ENCODE measurements at regions not wholly inside any gene's neighbourhood (a gene's known extent, or its start where the extent isn't known, plus 50 kb on each side); places are given as distances from the start of the nearest gene placed in this dataset.

- DNase-seq (ENCODE audit: low read depth in 1 of 2, low spot score in 2 of 2) (no peak), FAIRE-seq (no peak)
- no peak overlapping the region for H3K4ac ChIP-seq (replicated peaks; ENCODE audit: insufficient read length, low read depth, low read length)
- no peak overlapping the region for H2BK20ac ChIP-seq (ENCODE audit: low read length)
- no peak overlapping the region for H2AFZ ChIP-seq (ENCODE audit: low read length)
- H3K4me3 ChIP-seq (ENCODE audit: extremely low read depth in 1 of 4, insufficient read depth in 2 of 4, low read depth in 3 of 4, low read length in 4 of 4), result no peak overlapping the region
- H3K9me3 ChIP-seq (ENCODE audit: insufficient read depth in 2 of 2, low read depth in 1 of 2, low read length in 1 of 2), result no peaks in the 10 kb centered on the region
- H3K27me3 ChIP-seq (replicated peaks in 1 of 4; ENCODE audit: control insufficient read depth in 3 of 4, extremely low read depth in 1 of 4, insufficient read depth in 3 of 4, low read length in 3 of 4), result no peaks in the 10 kb centered on the region
- H3K18ac ChIP-seq (ENCODE audit: extremely low read depth, low read length), result no peak overlapping the region
- no peak overlapping the region for H4K91ac ChIP-seq (replicated peaks; ENCODE audit: insufficient read length, low read length)
- no peak overlapping the region for H4K8ac ChIP-seq (ENCODE audit: extremely low read depth, insufficient read depth, low read length)
- WGBS, 2 experiments (ENCODE audit: extremely low coverage in 1 of 2, insufficient coverage in 1 of 2, insufficient read length in 1 of 2, insufficient replicate concordance in 2 of 2, low coverage in 1 of 2, low lambda C conversion rate in 2 of 2, missing lambda C conversion rate in 1 of 2), result 74% methylated on average over 1 of the region's 1 CpG; no CpG with 5 or more reads in 1 of the 2 experiments
- no peak overlapping the region for H2AK5ac ChIP-seq (ENCODE audit: low read depth, low read length)
- no peak overlapping the region for H3K23ac ChIP-seq (ENCODE audit: insufficient read length)
- H3K36me3 ChIP-seq (ENCODE audit: control insufficient read depth in 2 of 4, insufficient read depth in 4 of 4, low read length in 3 of 4), result no peaks in the 10 kb centered on the region
- no peak overlapping the region for H4K5ac ChIP-seq (ENCODE audit: insufficient read length, low read depth, low read length)
- H4K20me1 ChIP-seq (replicated peaks in 1 of 2; ENCODE audit: control insufficient read depth in 1 of 2, insufficient read depth in 2 of 2, low read length in 2 of 2), result no peaks in the 10 kb centered on the region
- H2BK15ac ChIP-seq (ENCODE audit: low read length), result no peak overlapping the region
- no peak overlapping the region for H3K27ac ChIP-seq (ENCODE audit: low read depth, low read length)
- no peaks in the 10 kb centered on the region for H3K79me1 ChIP-seq (ENCODE audit: low read depth, low read length)
- no peaks in the 10 kb centered on the region for H3K23me2 ChIP-seq (ENCODE audit: low read depth, low read length)
- no peak overlapping the region for H3K9ac ChIP-seq (replicated peaks in 1 of 4; ENCODE audit: extremely low read depth in 1 of 4, low read depth in 3 of 4, low read length in 3 of 4)
- H3K56ac ChIP-seq (replicated peaks; ENCODE audit: insufficient read length, low read depth, low read length), result no peak overlapping the region
- ChIA-PET CTCF (ENCODE audit: partially characterized antibody) (no interaction called here), POLR2A (ENCODE audit: partially characterized antibody) (no interaction called here)
- H3K79me2 ChIP-seq (ENCODE audit: control insufficient read depth in 1 of 2, insufficient read depth in 2 of 2, low read length in 2 of 2), result no peaks in the 10 kb centered on the region
- no peak overlapping the region for H2BK12ac ChIP-seq (ENCODE audit: low read depth, low read length)
- no peak overlapping the region for H3K4me2 ChIP-seq (ENCODE audit: insufficient read depth in 1 of 2, low read depth in 2 of 2, low read length in 2 of 2)
- H2BK5ac ChIP-seq (ENCODE audit: low read depth, low read length), result no peak overlapping the region
- H3K4me1 ChIP-seq (replicated peaks in 1 of 4; ENCODE audit: control insufficient read depth in 3 of 4, insufficient read depth in 4 of 4, low read length in 3 of 4), result no peaks in the 10 kb centered on the region
- H2BK120ac ChIP-seq (replicated peaks; ENCODE audit: low read depth, low read length), result no peak overlapping the region
- H3K14ac ChIP-seq (ENCODE audit: insufficient read length), result no peak overlapping the region
- TF ChIP-seq SIRT6 (IDR thresholded peaks at IDR 0.05; ENCODE audit: low read length) (no peak), CHD2 (IDR thresholded peaks at IDR 0.05; ENCODE audit: low read length) (no peak), EP300 (IDR thresholded peaks at IDR 0.05; ENCODE audit: borderline replicate concordance in 1 of 2, low read depth in 2 of 2, low read length in 2 of 2) (no peak), RXRA (IDR thresholded peaks at IDR 0.05; ENCODE audit: insufficient read depth, low read depth, low read length) (no peak), SP4 (IDR thresholded peaks at IDR 0.05; ENCODE audit: low read length) (no peak), E2F6 (IDR thresholded peaks at IDR 0.05) (no peak), EZH2 (IDR thresholded peaks at IDR 0.05; ENCODE audit: low read depth, low read length, severe bottlenecking) (no peak), KDM1A (IDR thresholded peaks at IDR 0.05; ENCODE audit: borderline replicate concordance, low read length) (no peak), CBX8 (IDR thresholded peaks at IDR 0.05; ENCODE audit: borderline replicate concordance, low read depth, low read length) (no peak), RBBP5 (IDR thresholded peaks at IDR 0.05; ENCODE audit: borderline replicate concordance, low read depth, low read length) (no peak), USF2 (IDR thresholded peaks at IDR 0.05; ENCODE audit: low read length) (no peak)
- TF ChIP-seq, protein P1, sequence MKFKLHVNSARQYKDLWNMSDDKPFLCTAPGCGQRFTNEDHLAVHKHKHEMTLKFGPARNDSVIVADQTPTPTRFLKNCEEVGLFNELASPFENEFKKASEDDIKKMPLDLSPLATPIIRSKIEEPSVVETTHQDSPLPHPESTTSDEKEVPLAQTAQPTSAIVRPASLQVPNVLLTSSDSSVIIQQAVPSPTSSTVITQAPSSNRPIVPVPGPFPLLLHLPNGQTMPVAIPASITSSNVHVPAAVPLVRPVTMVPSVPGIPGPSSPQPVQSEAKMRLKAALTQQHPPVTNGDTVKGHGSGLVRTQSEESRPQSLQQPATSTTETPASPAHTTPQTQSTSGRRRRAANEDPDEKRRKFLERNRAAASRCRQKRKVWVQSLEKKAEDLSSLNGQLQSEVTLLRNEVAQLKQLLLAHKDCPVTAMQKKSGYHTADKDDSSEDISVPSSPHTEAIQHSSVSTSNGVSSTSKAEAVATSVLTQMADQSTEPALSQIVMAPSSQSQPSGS (IDR thresholded peaks at IDR 0.05; ENCODE audit: low read length), result no peak
These were observed 336.1 kb upstream of the THBS1 start for GRCh38 chr15:39244776-39245175.
